Activated CD4-positive, alpha-beta T cell treated with anti-CD3 and anti-CD28 coated beads for 48 hours (primary cell): ENCODE measurements at regions not wholly inside any gene's neighbourhood (a gene's known extent, or its start where the extent isn't known, plus 50 kb on each side); places are given as distances from the start of the nearest gene placed in this dataset.

Experiments used
- DNase-seq: peaks from one replicate; pipeline ENCODE4 v3.0.0-alpha.2; 2020

- no peak for DNase-seq
Measured at GRCh38 chr6:88377976-88378568, 211.9 kb upstream of the CNR1 start.

DNA sequence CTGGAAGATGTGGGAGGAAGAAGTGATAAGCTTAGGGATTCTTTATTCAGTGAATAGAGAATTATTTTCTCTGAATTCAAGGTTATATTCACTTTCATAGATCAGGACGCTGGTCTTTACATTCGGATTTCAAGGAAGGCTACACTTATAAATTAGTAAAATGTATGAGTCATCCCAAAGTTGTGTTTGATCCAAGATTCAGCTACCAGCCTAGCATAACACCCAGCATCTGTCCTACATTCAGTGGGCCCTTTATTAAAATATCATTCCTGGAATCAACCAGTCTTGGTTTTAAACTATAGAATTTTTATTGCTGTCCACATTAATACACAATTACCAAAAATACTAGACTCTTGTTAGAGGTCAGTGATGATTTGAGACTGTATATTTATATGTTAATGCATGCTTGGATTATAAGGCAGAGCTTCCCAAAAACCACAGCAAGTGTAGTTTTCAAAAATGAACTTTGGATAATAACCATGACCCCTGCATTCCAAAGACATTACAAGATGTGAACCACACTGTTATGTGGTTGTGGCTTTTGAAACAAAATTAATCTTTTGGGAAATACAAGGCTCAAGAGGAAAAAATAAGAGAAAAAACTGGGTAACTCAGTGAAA is 210.7 kb upstream of the CNR1 start:
- DNase-seq: no peak

GRCh38 chr6:88376197-88376596 is 210.1 kb upstream of the CNR1 start:
- DNase-seq: no peak

DNA sequence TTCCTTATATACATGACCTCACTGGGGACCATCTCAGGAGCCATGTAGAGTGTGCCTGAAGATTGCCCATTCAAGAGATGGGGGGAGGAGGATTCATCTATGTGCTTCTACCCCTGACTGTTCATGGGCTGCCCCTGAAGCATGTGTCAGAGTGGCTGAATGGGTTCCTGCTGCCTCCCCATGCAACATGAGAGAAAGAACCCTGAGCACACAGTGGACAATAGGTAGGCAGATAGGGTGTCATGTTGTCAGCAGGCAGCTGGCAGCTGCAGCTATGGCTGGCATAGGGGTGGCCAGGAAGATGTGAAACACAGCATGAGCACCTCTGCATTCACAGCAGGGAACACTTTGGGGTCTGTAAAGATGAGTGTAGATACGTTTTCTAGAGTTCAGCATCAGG is 208.4 kb upstream of the CNR1 start:
- DNase-seq: no peak

GRCh38 chr6:88371480-88371879 is 205.3 kb upstream of the CNR1 start:
- no peak for DNase-seq

- no peak for DNase-seq
Measured at GRCh38 chr6:88370127-88370710, 204.1 kb upstream of the CNR1 start.

- DNase-seq: no peak
Measured at GRCh38 chr6:88369262-88369661, 203.1 kb upstream of the CNR1 start.

- DNase-seq: no peak
Measured at GRCh38 chr6:88368071-88368787, 202.1 kb upstream of the CNR1 start.

DNA sequence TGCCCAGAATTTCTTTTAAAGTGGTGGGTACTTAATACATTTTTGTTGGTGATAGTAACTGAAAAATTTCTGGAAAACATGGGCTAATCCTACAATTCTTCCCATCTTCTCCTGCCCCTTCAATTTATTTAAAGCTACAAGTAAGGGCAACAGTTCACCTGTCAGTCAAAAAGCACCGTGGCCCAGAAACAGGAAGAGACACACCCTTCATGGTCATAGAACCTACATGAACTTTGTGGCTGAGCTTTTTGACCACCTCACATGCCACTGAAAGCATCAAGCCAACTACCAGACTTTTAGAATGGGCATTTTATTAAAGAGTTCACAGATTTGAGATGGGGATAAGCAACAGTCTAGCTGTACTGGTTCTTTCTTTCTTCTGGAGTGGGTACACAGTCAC is 201.1 kb upstream of the CNR1 start:
- no peak for DNase-seq

DNA sequence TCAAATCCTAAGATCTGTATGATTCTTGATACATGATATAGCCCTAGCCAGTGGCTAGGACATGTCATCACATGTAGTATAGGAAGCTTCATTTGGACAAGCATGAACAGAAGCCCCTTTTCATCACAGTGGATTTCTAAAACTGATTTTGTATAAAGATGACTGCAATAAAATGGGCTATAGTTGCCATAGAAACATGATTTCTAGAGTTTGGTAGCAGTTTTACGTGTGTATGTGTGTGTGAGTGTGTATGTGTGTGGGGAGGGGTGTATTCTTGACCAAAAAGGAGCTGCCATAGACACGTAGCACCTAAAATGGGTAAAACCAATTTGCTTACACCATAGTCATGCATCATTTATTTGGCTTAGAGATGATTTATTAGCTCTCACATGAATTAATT is 200.5 kb upstream of the CNR1 start:
- no peak for DNase-seq

- no peak for DNase-seq
Measured at GRCh38 chr6:88365656-88366055, 199.5 kb upstream of the CNR1 start.

DNA sequence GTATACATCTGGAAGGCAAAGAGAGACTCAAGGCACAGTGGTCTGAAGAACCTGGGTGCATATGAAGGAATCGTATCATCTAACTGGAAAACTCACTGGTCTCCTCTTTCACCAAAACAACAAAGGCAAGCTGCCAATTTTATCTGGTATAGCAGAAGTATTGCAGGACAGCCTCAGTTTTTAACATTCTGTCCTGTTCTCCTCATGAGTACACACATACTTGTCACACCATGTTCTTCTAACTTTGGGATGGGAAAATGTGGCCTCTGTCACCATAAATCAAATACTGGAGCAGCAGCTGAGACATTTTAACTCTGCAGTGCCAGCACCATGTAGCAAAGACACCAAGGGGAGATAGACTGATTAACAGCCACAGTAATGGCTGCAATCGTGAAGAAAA is 199.1 kb upstream of the CNR1 start:
- DNase-seq: no peak

DNA sequence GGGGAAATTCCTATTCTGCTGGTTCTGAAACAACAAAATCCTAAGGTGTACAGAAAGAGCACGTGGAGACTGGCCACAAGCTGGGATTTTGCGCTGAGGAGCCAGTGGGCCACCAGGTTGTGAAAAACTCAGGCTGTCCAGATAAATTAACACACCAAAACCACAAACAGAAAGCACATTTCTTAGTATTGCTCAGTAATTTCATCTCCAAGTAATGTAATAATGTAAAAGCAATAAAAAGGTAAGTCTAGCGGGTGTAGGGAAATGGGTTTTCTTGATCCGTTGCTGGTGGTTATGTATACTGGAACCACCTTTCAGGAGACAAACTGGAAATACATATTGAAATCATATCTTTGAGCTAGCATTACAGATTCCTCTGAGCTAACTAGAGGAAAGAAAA is 195.6 kb upstream of the CNR1 start:
- no peak for DNase-seq

DNA sequence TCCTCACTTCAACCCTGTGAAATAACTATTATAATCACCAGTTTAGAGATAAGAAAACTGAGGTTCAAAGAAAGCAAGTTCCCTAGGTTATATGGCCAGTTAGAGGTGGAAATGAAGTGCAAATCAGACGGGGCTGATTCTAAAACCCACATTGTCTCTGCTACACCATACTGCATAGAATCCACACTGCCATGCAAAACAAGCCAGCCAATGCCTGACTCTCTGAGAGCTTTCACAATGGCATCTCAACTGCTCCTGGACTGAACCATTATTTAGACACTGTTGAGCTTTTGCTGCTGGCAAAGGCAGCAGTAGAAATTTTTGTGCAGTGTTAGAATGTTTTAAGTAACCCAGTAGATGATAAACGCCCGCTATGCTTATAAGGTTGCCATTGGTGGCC is 195.2 kb upstream of the CNR1 start:
- no peak for DNase-seq

DNA sequence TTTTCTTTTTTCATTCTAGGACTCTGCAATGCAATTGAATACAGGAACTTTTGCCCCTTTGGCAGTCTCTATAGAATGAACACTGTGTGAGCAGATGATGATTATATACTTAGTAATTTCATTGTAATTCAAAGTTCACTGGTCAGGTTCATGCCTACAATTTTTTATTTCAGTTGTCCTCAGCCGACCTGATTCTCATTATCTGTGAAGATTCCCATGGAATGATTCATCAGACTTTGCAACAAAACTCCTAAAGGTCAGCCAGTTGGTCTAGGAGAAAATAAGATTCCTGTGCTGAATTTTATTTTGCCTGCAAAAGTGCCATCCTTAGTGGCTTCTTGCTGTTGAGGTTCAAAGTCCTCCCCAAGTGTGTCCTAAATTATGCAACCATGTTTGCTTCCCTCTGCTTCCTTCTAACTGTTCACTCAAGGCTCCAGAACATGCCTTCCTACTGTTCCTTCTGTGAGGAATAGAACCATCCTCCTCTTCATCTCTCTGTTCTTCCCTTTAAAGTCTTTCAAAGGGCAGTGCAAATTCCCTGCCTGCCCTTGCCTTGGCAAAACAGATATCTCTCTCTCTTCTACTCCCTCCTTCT is 194.2 kb upstream of the CNR1 start:
- DNase-seq: no peak

GRCh38 chr6:88359530-88360202 is 193.5 kb upstream of the CNR1 start:
- DNase-seq: no peak

DNA sequence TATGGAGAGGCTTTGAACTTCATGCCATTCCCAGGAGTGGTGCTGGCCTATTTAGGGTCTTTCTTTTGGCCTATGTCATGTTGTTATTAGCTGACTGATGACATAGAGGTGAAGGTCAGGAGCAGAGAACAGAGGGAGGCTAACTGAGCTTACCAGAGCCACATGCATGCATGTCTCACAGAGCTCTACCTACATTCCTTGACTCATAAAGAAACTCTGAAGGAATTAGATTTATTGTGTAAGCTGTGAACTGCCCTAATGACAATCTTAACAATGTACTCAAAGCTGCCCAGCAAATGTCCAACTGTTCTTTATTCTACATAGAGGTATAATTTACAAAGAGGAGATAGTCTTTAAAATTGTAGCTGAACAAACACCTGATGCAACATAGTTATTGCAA is 192.7 kb upstream of the CNR1 start:
- DNase-seq: no peak

DNA sequence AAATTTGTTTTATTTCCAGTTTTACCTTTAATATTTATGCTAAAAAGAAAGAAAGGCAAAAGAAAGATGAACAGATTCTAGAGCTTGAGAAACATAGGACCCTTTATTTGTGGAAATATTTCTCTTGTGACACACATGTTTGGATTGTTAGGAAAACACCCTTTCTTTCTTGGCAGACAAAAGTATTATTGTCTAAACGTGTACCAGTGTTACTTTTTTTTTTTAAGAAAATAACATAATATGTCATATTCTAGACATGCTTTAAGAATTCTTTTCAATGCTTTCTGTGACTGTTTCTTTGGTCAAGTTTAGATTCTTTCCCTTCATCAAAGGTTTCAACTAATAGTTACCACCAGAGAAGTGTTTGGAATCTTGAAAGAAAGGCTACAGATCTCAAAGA is 183.4 kb upstream of the CNR1 start:
- DNase-seq: no peak

GRCh38 chr6:88342336-88342735 is 176.2 kb upstream of the CNR1 start:
- DNase-seq: no peak

DNA sequence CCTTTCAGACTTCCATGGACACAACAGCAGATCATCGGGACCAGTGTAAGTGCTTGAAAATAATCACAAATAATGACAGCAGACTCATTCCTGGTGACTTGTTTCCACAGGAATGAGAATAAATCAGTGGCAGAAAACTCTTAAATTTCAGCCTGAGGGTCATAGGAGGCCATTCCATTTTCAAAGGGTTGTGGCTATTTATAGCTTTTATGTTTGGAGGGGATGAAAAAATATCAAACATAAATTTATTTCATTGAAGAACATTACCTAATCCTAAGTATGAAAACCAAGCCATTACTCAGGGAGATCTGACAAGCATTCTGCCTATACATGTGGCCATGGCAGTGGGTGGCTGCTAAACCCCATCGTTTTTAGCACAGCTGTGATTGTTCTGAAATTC is 173.6 kb upstream of the CNR1 start:
- no peak for DNase-seq

DNA sequence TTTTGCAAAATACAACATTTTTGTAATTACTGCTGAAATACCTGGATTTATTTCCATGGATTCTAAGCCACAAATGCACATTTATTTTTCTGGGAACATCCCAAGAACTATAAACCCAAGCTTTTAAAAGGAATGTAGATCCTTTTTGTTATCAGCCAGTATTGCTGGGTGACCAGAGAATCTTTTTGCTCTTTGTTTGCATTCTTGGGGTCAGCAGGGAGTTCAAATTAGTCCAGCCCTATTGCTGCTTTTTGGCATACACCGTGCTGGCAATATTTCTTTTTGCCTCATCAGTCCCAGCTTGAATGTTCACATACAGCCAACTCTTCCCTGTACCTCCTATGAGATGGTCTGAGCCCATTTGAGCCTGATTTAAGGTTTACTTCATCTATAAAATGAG is 155.2 kb upstream of the CNR1 start:
- DNase-seq: no peak

DNA sequence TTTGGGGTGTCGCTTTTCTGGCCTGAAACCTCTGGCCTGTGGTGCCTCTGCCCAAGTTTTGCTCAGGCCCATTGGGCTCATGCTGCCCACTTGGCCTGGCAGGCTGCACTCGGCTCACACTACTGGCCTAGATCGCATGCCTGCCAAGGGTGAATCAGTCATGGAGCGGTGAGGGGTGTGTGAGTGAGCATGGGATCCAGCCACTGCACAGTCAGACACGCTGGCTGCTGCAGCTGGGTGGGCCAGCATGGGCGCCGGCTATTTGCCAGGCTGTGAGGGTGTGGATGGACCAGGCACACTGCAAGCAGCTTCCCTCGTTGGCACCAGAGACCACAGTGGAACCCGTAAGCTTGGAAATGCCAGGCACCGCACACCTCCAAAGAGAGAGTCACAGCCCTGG is 145.4 kb upstream of the CNR1 start:
- DNase-seq: no peak

- DNase-seq: no peak
Measured at GRCh38 chr6:88304520-88304919, 138.4 kb upstream of the CNR1 start.
